PC-9 (cell line): ENCODE measurements at regions not wholly inside any gene's neighbourhood (a gene's known extent, or its start where the extent isn't known, plus 50 kb on each side); places are given as distances from the start of the nearest gene placed in this dataset.

Source experiments
- EZH2 ChIP-seq: fragments of 200-600 bp; sonication (generic); IDR thresholded peaks from 2 replicates; pipeline ENCODE4 v1.8.0; 2017; ENCODE audit warnings: antibody characterized with exemption, low read depth
- TF ChIP-seq, protein P1 (sequence below): fragments of 200-600 bp; sonication (generic); conservative IDR thresholded peaks from 2 replicates; pipeline ENCODE4 v1.6.1; 2017; ENCODE audit warnings: mixed run types, antibody characterized with exemption, mild to moderate bottlenecking, moderate library complexity

DNA sequence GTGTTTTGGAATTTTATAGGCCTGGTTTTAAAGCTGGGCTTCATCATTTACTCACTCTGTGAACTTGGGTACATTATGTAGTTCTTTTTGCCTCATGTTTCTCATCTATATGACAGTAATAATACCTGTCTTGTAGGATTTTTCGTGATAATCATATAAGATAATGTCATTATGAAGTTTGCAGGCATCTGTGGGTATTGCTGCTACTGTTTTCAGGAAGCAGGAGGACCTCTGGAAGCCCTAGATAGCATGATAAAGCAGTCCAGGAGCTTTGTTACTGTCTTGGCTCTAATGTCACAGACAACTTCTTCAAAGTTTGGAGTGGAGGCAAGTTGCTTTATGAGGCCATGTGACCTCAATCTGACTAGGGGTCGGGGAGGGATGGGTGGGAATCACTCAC, 145.0 kb upstream of the MEIS2 start:
- TF ChIP-seq, protein P1, sequence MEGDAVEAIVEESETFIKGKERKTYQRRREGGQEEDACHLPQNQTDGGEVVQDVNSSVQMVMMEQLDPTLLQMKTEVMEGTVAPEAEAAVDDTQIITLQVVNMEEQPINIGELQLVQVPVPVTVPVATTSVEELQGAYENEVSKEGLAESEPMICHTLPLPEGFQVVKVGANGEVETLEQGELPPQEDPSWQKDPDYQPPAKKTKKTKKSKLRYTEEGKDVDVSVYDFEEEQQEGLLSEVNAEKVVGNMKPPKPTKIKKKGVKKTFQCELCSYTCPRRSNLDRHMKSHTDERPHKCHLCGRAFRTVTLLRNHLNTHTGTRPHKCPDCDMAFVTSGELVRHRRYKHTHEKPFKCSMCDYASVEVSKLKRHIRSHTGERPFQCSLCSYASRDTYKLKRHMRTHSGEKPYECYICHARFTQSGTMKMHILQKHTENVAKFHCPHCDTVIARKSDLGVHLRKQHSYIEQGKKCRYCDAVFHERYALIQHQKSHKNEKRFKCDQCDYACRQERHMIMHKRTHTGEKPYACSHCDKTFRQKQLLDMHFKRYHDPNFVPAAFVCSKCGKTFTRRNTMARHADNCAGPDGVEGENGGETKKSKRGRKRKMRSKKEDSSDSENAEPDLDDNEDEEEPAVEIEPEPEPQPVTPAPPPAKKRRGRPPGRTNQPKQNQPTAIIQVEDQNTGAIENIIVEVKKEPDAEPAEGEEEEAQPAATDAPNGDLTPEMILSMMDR = no peak
- TF ChIP-seq EZH2 = no peak
